IPS DF 6.9 (cell line): ENCODE measurements at regions not wholly inside any gene's neighbourhood (a gene's known extent, or its start where the extent isn't known, plus 50 kb on each side); places are given as distances from the start of the nearest gene placed in this dataset.
A peak's percentile ranks its signal among the peaks of the same experiment; 100 is the strongest.
"Not testable (repeated sequence)": the region's sequence is repeated elsewhere in the genome, so short reads cannot be mapped to it uniquely, and the experiment has no call there.

Experiments
- DNase-seq: peaks from one replicate; pipeline ENCODE4 v3.0.0-alpha.2; 2013; ENCODE audit warnings: low read depth, low spot score
- H3K27ac ChIP-seq: one replicate; pipeline ENCODE4 v1.5.1; 2013; ENCODE audit warnings: low read length, control low read depth
- H3K27me3 ChIP-seq: 2 replicates; pipeline ENCODE4 v1.6.1; 2013; ENCODE audit warnings: mild to moderate bottlenecking, low read length; ENCODE audit not compliant: control insufficient read depth, insufficient read depth
- H3K36me3 ChIP-seq: 2 replicates; pipeline ENCODE4 v1.6.1; 2013; ENCODE audit warnings: low read length; ENCODE audit not compliant: control insufficient read depth, insufficient read depth
- H3K4me1 ChIP-seq: 2 replicates; pipeline ENCODE4 v1.6.1; 2013; ENCODE audit warnings: low read length; ENCODE audit not compliant: control insufficient read depth, insufficient read depth
- H3K4me3 ChIP-seq: 2 replicates; pipeline ENCODE4 v1.5.1; 2013; ENCODE audit warnings: mild to moderate bottlenecking, low read length
- H3K9me3 ChIP-seq: 2 replicates; pipeline ENCODE4 v1.6.1; 2013; ENCODE audit warnings: low read length, inconsistent platforms; ENCODE audit not compliant: control insufficient read depth, insufficient read depth
- WGBS: extraction: QIAGEN DNeasy Blood & Tissue Kit; methylation state at CpG from one replicate; pipeline ENCODE4 v1.1.7; 2013; ENCODE audit warnings: mixed read lengths, missing lambda C conversion rate; ENCODE audit not compliant: insufficient read length, insufficient coverage; 5-methylcytosine and 5-hydroxymethylcytosine counted together

DNA sequence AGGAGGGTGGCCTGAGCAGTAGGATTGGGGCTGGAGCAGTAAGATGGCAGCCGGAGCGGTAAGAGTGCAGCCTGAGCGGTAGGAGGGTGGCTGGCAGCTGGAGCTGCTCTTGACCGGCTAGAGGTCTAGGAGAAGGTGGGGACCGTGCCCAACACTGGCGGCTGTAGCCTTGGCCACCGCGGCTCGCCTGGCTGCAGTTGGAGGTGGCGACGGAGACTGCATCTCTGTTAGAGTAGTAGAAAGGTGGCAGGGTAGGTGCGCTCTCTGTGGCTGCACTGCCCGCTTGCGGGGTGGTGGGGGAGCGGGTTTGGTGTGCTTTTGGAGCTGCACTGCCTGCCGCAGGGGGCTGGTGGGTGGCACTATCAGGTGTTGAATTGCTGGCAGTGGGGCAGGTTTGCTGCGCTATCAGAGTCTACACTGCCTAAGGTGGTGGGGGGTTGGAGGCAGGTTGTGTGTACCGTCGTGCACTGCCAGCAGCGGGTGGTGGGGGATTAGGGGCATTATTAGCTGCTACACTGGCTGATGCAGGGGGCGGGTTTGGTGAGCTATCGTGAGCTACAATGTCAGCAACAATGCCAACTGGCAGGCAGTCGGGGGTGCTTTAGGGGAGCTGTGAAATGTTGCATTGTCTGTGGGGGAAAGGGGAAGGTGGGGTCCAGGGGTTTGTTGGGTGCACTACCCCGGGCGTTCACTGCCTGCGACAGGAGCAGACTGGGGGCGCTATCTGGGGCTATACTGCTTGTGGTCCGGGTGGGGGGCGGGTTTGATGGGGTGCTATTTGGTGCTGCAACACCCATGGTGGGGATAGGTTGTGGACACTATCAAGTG lies 4461.3 kb upstream of the OR11H1 start:
- H3K36me3 ChIP-seq: no peaks in the 10 kb centered on the region; the same call in 1 of the 2 replicates
- H3K4me1 ChIP-seq: no peaks in the 10 kb centered on the region
- no peak for DNase-seq
- H3K27ac ChIP-seq: no peak overlapping the region
- peaks cover 23% of the 10 kb centered on the region for H3K9me3 ChIP-seq
- peak overlapping the region; percentile 9; the same call in 1 of the 2 replicates for H3K4me3 ChIP-seq
- no CpG with 5 or more reads among the region's 29 CpGs for WGBS
- no peaks in the 10 kb centered on the region for H3K27me3 ChIP-seq

DNA sequence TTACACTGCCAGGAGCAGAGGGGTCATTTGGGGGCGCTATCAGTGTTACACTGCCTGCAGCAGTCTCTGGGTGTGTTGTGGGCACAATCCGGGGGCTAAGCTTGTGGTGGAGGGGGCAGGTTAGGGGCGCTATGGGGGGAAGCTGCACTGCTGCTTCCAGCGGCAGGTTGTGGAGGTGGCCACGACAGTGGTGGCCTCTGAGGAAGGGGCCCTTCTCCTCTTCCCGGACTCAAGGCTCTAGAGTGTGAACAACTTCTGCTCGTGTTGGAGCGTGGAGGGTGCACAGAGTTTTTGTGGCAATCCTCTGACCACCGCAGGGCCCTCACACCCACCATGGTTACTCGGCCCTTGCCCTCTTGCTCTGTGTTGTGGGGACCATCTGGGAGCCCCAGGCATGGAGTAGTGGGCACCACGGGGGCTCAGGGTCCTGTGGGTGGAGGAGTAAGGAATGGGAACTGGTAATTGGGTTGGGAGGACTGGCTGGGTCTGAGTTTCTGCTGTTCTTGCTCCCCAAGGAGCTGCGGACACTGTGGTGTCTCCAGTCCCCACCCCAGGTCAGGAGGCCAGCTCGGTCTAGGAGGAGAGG lies 4460.6 kb upstream of the OR11H1 start:
- H3K27ac ChIP-seq, H3K36me3 ChIP-seq, DNase-seq, H3K4me3 ChIP-seq, H3K4me1 ChIP-seq, H3K27me3 ChIP-seq: not testable (repeated sequence)
- H3K9me3 ChIP-seq: peaks cover 23% of the 10 kb centered on the region
- WGBS: no CpG with 5 or more reads among the region's 13 CpGs

DNA sequence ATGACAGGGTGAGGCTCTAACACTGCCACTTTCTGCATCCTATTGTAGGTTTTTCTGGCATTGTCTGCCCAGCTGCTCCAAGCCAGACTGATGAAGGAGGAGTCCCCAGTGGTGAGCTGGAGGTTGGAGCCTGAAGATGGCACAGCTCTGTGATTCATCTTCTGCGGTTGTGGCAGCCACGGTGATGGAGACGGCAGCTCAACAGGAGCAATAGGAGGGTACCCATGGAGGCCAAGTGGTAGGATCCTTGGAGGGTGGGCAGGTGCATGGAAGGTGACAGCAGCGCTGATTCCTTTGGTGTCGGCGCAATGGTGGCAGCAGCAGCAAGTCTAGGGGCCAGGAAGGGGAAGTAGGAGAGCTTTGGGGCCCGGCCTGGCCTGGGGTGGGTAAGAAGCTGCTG lies 4460.1 kb upstream of the OR11H1 start:
- peaks cover 20% of the 10 kb centered on the region for H3K9me3 ChIP-seq
- not testable (repeated sequence) for H3K36me3 ChIP-seq, H3K27ac ChIP-seq, H3K27me3 ChIP-seq, H3K4me3 ChIP-seq, DNase-seq, H3K4me1 ChIP-seq
- no CpG with 5 or more reads among the region's 7 CpGs for WGBS

DNA sequence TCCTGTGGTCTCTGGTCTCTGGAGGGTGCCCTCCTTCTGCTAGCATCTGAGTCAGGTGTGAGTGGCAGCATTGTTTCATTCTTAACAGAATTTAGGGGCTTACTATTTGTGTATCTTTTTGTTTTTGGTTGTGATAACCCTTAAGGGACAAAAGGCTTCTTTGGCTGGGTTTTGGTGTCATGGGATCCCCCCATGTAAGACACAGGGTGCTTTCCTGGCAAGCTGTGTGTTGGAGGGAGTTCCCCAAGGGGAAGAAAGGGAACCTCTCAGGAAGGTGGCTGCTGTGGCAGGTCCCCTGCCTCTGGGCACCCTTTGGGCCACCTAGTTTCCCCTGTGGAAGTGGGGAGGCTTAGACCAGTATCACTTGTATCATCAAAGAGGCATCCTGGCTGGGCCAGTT lies 4459.6 kb upstream of the OR11H1 start:
- H3K4me1 ChIP-seq, H3K4me3 ChIP-seq, DNase-seq, H3K27ac ChIP-seq, H3K36me3 ChIP-seq, H3K27me3 ChIP-seq: not testable (repeated sequence)
- peaks cover 18% of the 10 kb centered on the region for H3K9me3 ChIP-seq
